ENCODE measurements at regions not wholly inside any gene's neighbourhood (a gene's known extent, or its start where the extent isn't known, plus 50 kb on each side); places are given as distances from the start of the nearest gene placed in this dataset.

DNA sequence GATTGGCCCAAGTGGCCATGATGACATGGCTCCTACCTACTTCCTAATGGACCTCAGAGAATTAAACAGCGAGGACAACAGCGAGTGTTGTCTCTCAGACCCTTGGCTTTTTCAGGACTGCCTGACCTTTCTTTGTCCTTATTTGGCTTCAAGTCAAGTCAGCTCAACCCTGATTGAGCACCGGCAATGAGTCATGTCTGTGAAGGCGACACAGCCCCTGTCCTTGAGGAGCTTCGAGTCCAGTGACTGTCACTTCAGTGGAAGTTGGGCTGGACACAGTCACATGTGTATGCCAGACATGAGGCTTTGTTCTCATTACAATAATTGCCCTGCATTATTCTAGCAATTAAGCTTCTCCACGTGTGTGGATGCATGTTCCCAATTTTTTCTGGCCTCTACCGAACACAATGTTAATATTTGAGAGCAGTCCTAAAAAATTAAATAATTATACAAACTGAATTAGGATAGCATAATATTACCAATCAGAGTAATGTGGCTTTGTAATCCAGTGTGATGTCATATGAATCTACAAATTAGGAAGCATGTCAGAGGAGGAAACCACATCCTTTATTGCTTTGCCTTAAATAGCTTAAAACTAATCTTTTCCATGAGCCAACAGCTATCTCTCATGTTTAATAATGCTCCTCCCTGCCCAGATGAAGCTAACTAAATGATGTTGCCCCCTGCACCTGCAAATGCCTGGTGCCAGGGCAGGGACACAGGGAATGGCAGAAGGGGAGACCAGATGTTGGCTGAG lies 178.6 kb downstream of the CDH26 start:
- Histone ChIP-seq H3K27ac (ENCODE audit: low read length) (no peak overlapping the region), H3K27me3 (replicated peaks; ENCODE audit: insufficient read depth, low read length) (no peaks in the 10 kb centered on the region), H2AFZ (ENCODE audit: low read length) (no peak overlapping the region), H3K9me3 (replicated peaks; ENCODE audit: insufficient read depth, low read length) (no peaks in the 10 kb centered on the region), H3K36me3 (replicated peaks; ENCODE audit: insufficient read depth, low read length) (no peaks in the 10 kb centered on the region), H3K79me2 (ENCODE audit: low read length) (no peaks in the 10 kb centered on the region), H3K9me2 (replicated peaks; ENCODE audit: insufficient read depth, low read length) (no peaks in the 10 kb centered on the region), H3F3A (ENCODE audit: insufficient read depth, low read length) (peaks cover 4% of the 10 kb centered on the region; the same call in 1 of the 2 replicates), H3K4me1 (ENCODE audit: low read length) (peaks cover 10% of the 10 kb centered on the region), H4K20me1 (ENCODE audit: insufficient read depth, low read length) (no peaks in the 10 kb centered on the region), H3K9ac (ENCODE audit: low read length) (no peak overlapping the region), H3K4me3 (ENCODE audit: low read length) (no peak overlapping the region), H3K4me2 (ENCODE audit: low read depth, low read length) (no peak overlapping the region)
- DNase-seq, result no peak
- no peak for TF ChIP-seq EZH2phosphoT487 (IDR thresholded peaks at IDR 0.05; ENCODE audit: low read length)
- TF ChIP-seq EZH2 (optimal IDR thresholded peaks at IDR 0.05; ENCODE audit: low read depth, low read length), result no peak

DNA sequence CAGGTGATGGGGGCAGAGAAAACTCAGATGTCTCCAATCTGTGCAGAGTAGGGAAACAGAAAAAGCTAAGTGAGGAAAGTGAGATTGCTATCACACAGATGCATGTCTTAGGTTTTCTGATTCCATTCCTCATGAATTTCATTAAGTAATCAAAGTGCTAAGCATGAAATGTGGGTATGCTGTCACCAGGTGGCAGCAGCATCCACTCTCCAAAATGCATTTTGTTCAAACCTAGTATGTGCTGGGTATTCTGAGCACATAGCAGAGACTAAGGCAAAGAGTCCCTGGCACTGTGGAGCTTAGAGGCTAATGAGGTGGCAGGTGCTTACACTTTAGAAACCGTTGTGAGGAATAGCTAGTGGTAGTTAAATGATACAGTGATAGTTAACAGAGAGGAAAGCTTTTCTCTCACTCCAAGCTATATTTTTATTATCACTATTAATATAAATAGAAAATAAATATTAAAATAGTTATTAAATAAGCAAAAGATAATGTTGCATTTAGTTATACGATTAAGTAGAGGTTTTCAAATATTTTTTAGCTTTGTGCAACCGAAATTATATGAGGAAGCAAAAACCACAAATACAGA lies 179.5 kb downstream of the CDH26 start:
- Histone ChIP-seq H3K9me3 (replicated peaks; ENCODE audit: insufficient read depth, low read length) (no peaks in the 10 kb centered on the region), H3K9ac (ENCODE audit: low read length) (peak overlapping the region; percentile 42; the same call in 1 of the 2 replicates), H3K27me3 (replicated peaks; ENCODE audit: insufficient read depth, low read length) (no peaks in the 10 kb centered on the region), H2AFZ (ENCODE audit: low read length) (peak overlapping the region; percentile 96), H3K27ac (ENCODE audit: low read length) (peak overlapping the region; percentile 55; the same call in 1 of the 2 replicates), H3K79me2 (ENCODE audit: low read length) (no peaks in the 10 kb centered on the region), H3K36me3 (replicated peaks; ENCODE audit: insufficient read depth, low read length) (no peaks in the 10 kb centered on the region), H4K20me1 (ENCODE audit: insufficient read depth, low read length) (no peaks in the 10 kb centered on the region), H3K4me2 (ENCODE audit: low read depth, low read length) (peak overlapping the region; percentile 83), H3F3A (ENCODE audit: insufficient read depth, low read length) (peaks cover 4% of the 10 kb centered on the region; the same call in 1 of the 2 replicates), H3K4me3 (ENCODE audit: low read length) (peak overlapping the region; percentile 63), H3K9me2 (replicated peaks; ENCODE audit: insufficient read depth, low read length) (no peaks in the 10 kb centered on the region), H3K4me1 (ENCODE audit: low read length) (peaks cover 10% of the 10 kb centered on the region)
- DNase-seq, result peak; percentile 83
- no peak for TF ChIP-seq EZH2 (optimal IDR thresholded peaks at IDR 0.05; ENCODE audit: low read depth, low read length)
- TF ChIP-seq, protein P1, sequence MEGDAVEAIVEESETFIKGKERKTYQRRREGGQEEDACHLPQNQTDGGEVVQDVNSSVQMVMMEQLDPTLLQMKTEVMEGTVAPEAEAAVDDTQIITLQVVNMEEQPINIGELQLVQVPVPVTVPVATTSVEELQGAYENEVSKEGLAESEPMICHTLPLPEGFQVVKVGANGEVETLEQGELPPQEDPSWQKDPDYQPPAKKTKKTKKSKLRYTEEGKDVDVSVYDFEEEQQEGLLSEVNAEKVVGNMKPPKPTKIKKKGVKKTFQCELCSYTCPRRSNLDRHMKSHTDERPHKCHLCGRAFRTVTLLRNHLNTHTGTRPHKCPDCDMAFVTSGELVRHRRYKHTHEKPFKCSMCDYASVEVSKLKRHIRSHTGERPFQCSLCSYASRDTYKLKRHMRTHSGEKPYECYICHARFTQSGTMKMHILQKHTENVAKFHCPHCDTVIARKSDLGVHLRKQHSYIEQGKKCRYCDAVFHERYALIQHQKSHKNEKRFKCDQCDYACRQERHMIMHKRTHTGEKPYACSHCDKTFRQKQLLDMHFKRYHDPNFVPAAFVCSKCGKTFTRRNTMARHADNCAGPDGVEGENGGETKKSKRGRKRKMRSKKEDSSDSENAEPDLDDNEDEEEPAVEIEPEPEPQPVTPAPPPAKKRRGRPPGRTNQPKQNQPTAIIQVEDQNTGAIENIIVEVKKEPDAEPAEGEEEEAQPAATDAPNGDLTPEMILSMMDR (IDR thresholded peaks at IDR 0.05; ENCODE audit: low read length), result peak; percentile 84
- TF ChIP-seq EZH2phosphoT487 (IDR thresholded peaks at IDR 0.05; ENCODE audit: low read length), result no peak

DNA sequence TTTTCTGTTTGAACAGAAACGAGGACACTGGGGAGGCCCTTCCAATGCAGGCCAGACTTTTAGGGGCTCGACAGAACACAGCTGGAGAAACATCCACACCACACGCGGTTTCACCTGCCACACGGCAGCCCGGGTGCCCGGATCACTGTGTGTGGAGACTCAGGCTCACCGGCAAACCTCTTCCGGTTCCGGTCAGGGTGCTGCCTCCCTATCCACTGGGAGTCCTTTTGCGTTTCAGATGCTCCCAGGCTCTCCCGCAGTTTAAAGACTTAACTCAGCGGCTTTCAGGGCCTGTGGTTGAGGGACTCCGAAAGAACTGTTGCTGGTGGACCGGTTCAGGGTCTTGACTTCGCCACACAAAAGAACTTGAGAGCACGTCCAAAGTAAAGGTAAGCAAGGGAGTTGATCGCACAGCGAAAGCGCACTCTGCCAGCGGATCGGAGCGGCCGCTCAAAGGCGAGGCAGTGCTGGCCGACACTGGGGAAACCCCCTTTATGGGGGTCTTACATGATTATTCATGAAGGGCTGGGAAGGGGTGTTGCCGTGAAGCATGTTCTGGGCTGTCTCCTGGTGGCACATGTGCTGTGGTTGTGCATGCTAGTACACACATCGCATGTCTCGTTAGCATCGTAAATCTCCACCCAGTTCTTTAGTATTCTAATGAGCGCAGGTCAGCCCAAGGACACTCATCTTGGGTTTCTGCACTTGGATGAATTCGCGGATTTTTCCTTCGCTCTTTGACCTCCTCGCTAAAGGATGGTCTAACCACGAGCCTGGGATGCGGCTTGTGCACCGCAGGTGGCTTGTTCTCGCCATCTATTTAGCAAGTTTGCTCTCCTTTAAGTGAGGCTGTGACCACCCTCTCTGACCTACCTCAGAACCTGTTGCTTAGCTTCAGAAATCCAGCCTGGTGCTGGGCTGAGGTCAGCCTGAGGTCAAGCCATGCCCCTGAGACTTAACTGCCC lies 180.3 kb downstream of the CDH26 start:
- Histone ChIP-seq H3K9me3 (replicated peaks; ENCODE audit: insufficient read depth, low read length) (no peaks in the 10 kb centered on the region), H3F3A (ENCODE audit: insufficient read depth, low read length) (peaks cover 4% of the 10 kb centered on the region; the same call in 1 of the 2 replicates), H2AFZ (ENCODE audit: low read length) (peak overlapping the region; percentile 96), H3K9ac (ENCODE audit: low read length) (peak overlapping the region; percentile 42; the same call in 1 of the 2 replicates), H3K27ac (ENCODE audit: low read length) (peak overlapping the region; percentile 55; the same call in 1 of the 2 replicates), H3K4me3 (ENCODE audit: low read length) (peak overlapping the region; percentile 63), H3K4me2 (ENCODE audit: low read depth, low read length) (peak overlapping the region; percentile 83), H3K4me1 (ENCODE audit: low read length) (peaks cover 10% of the 10 kb centered on the region), H3K9me2 (replicated peaks; ENCODE audit: insufficient read depth, low read length) (no peaks in the 10 kb centered on the region), H3K79me2 (ENCODE audit: low read length) (no peaks in the 10 kb centered on the region), H3K36me3 (replicated peaks; ENCODE audit: insufficient read depth, low read length) (no peaks in the 10 kb centered on the region), H4K20me1 (ENCODE audit: insufficient read depth, low read length) (no peaks in the 10 kb centered on the region), H3K27me3 (replicated peaks; ENCODE audit: insufficient read depth, low read length) (no peaks in the 10 kb centered on the region)
- DNase-seq, result peak; percentile 78
- TF ChIP-seq, protein P1 (IDR thresholded peaks at IDR 0.05; ENCODE audit: low read length), result no peak
- TF ChIP-seq EZH2phosphoT487 (IDR thresholded peaks at IDR 0.05; ENCODE audit: low read length) (no peak), EZH2 (optimal IDR thresholded peaks at IDR 0.05; ENCODE audit: low read depth, low read length) (no peak)
